Activated naive CD4-positive, alpha-beta T cell treated with anti-CD3 and anti-CD28 coated beads, Interleukin-2, amount 50 U/mL, for 72 hours (primary cell): ENCODE measurements at regions not wholly inside any gene's neighbourhood (a gene's known extent, or its start where the extent isn't known, plus 50 kb on each side); places are given as distances from the start of the nearest gene placed in this dataset.

Experiments used
- ATAC-seq, 2 donors: fragments of 150-1000 bp; cut with Tn5 transposase; 2 replicates each; pipeline ENCODE4 v1.10.0; 2021; ENCODE audit warnings: mild to moderate bottlenecking in 2 of 2, moderate library complexity in 2 of 2
- DNase-seq, 2 donors: peaks; one replicate each; pipeline ENCODE4 v3.0.0; 2021 to 2022; ENCODE audit warnings: low spot score in 2 of 2
- H3K27ac Mint-ChIP-seq, 2 donors: one replicate each; pipeline ENCODE4 v1.8.0; 2022; ENCODE audit warnings: mild to moderate bottlenecking in 2 of 2, mixed read lengths in 2 of 2
- H3K36me3 Mint-ChIP-seq, 2 donors: one replicate each; pipeline ENCODE4 v1.8.0; 2022; ENCODE audit warnings: mixed read lengths in 2 of 2
- H3K9me3 Mint-ChIP-seq, 2 donors: one replicate each; pipeline ENCODE4 v1.8.0; 2022; ENCODE audit warnings: mixed read lengths in 2 of 2

DNA sequence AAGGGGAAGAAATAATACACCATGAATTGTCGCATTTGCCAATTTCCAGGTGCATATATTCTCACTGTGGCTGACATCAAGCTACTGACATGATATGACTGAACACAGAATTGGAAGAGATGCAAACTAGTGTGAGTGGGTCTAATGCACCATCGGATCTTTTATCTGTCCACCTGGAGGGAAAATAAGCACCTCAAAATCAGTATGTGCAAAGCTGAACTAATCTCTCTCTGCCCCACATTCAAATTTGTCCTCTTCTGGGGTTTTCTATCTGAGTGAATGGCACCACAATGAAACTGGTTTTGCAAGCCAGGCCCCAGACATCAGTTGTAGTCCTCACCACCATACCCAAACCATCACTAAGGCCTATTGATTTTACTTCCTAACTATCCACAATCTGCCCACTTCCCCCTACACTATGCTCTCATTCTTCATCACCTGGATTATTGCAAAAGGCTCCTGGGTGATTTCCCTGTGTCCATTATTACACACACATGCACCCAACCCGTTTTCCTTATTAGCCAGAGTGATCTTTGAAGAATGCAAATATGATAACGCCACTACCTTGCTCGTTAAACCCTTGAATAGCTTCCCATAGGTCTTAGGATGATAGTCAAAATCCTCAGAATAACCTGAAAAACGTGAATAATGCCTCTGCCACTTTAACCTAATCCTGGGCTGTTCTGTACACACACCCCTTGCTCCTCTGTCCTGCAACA is 159.0 kb upstream of the GMDS start:
- DNase-seq (no peak), ATAC-seq (peak in 1 of 2 donors; percentile 51)
- Mint-ChIP-seq H3K27ac (no peak overlapping the region), H3K36me3 (no peaks in the 10 kb centered on the region), H3K9me3 (no peaks in the 10 kb centered on the region)

DNA sequence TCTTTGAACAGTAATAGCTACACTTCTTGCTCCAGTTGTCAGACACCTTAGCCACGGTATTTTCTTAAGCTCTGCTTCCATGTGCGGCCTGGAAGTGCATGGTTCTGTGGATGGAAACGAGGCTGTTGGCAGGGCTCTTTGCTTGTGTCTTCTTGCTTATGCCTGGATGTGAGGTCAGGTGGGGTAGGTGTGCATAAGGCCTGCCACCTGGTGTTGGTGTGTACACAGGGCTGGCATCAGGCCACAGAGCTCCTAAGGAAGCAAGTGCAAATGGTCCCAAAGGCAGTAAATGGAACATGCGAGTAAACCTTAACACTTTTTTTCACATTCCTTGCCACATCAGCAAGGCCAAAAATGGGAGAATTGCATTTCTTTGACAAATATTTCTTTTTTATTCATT is 158.1 kb upstream of the GMDS start:
- H3K36me3 Mint-ChIP-seq = no peaks in the 10 kb centered on the region
- H3K9me3 Mint-ChIP-seq = no peaks in the 10 kb centered on the region
- DNase-seq (no peak), ATAC-seq (no peak)
- no peak overlapping the region for H3K27ac Mint-ChIP-seq

DNA sequence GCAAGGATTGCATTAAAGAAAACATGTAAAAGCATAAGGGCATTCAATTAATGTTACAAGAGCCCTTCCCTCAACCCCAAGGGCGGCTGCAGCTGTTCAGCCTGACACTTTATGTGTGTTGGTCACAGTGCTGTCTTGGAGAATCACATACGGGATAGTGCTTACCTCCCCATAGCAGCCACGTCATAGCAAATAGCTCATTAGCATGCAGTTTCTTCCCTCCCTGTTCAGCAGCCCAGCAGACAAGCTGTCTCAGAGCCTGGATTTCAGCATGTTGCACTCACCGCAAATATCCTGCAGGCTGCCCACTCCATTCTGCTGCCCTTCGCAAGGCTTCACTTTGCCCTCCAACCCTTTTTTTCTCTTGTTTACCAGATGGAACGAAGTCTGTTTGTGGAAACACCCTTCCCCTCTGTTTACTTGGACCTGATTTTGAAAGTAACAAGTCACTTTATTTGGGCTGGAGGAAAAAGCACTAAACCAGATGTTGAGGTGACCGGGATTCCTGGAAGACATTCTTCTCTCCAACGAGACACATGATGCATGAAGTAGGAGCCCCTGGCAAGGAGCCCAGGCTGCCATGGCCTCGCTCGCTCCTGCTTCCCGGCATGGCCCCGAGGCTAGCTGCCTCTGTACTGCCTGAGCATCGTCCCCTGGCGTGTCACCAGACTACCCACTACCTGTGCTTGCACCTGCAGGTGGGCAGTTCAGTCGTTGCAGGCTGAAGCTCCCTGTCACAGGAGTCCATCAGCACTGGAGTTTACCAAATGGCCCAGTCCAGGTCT is 151.6 kb upstream of the GMDS start:
- ATAC-seq = no peak
- H3K27ac Mint-ChIP-seq = no peak overlapping the region
- H3K9me3 Mint-ChIP-seq = no peaks in the 10 kb centered on the region
- peaks cover 0 to 6% of the 10 kb centered on the region in 2 donors for H3K36me3 Mint-ChIP-seq
- DNase-seq = no peak

DNA sequence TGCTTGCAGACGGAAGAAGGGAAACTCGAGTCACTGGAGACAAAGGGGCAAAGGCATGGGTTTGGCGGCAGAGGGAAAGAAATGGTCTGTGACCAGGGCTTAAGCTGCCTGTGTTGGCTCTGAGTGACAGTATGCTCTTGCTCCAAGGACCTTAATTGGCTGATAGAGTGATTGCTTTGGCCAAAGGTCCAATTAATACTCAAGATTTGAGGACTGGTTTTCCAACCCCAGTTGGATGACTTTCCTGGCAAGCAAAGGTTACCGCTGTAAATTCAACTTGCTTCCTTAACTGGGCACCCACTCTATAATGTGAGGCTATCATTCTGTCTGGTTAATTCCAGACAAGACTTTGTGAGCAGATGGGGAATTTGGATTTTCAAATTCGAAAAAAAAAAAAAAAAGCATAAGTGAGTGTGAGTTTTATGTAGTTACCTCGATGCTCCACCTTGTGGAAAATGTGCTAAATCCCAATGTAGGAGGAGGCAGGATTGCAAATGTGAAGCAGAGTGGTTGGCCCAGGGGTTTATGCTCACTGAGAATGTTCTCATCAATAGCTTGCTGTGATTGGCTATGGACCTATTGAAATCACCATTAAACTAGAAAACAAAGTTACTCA is 150.7 kb upstream of the GMDS start:
- Mint-ChIP-seq H3K9me3 (no peaks in the 10 kb centered on the region), H3K27ac (no peak overlapping the region), H3K36me3 (peaks cover 0 to 6% of the 10 kb centered on the region in 2 donors)
- DNase-seq (no peak), ATAC-seq (no peak)

DNA sequence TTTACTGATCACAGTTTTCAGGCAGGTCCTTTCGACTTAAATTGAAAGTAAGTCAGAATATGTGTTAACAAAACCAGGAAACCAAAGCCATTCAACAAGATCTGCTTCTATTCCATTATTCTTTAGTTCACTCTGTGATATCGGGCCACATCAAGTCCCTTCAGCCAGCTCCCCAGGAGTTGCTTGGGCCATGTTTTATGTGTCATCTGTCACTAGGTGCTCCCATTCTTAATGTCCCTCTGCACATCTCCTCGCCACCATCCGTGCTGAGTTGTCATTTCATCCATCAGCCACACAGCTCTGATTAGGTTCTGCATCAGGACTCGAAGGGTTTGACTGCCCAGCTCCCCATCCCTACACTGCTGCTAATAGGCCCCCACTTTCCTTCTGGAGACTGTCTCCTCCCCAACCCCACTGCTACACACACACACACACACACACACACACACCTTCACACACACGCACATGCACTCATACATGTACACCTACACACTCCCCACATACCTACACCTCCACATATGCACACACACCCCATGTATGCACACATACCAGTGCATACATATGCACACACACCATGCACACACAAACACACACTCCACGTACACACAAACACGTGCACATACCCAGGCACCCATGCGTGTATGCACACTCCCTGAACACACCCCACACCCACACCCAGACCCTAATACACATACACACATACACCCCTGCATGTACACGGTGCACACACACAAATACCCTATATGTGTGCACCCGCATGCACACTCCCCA is 143.3 kb upstream of the GMDS start:
- peaks cover 6 to 12% of the 10 kb centered on the region in 2 donors for H3K9me3 Mint-ChIP-seq
- H3K27ac Mint-ChIP-seq = no peak overlapping the region
- DNase-seq = no peak
- no peak for ATAC-seq
- peaks cover 5 to 15% of the 10 kb centered on the region in 2 donors for H3K36me3 Mint-ChIP-seq

DNA sequence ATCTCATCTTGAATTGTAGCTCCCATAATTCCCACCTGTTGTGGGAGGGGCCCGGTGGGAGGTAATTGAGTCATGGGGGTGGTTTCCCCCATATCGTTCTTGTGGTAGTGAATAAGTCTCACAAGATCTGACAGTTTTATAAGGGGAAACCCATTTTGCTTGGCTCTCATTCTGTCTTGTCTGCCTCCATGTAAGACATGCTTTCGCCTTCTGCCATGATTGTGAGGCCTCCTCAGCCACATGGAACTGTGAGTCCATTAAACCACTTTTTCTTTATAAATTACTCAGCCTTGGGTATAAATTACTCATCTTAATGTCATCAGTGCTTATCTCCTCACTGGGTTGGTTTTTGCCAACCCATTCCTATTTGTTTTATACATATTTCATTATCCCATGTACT is 142.0 kb upstream of the GMDS start:
- DNase-seq = peak in 1 of 2 donors; percentile 7
- H3K36me3 Mint-ChIP-seq = peaks cover 5 to 15% of the 10 kb centered on the region in 2 donors
- H3K9me3 Mint-ChIP-seq = peaks cover 6 to 12% of the 10 kb centered on the region in 2 donors
- peak overlapping the region; percentile 26 to 59 for H3K27ac Mint-ChIP-seq
- ATAC-seq = peak; percentile 78 to 87

DNA sequence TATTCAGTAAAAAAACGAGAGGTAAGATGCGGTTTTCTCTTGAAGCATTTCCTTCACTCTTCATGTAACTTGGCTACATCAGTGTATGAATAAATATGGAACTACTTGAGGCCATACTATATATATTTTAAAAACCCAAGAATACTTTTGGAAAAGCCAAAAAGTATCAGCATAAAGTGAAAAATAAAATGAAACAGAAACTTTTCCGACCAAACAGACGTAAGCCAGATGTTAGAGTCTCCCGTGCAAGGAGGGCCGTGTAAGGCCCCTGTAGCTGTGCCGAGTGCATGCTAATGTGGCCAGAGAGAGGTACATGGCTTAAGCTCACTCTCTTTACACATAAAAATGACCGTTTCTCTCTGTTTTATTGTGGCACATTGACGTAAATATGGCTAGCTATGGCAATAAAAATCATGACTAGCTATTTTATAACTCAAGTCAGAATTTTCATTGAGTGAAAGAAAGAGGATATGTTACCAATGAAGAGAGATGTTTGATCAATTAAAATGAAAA is 140.1 kb upstream of the GMDS start:
- no peak for DNase-seq

DNA sequence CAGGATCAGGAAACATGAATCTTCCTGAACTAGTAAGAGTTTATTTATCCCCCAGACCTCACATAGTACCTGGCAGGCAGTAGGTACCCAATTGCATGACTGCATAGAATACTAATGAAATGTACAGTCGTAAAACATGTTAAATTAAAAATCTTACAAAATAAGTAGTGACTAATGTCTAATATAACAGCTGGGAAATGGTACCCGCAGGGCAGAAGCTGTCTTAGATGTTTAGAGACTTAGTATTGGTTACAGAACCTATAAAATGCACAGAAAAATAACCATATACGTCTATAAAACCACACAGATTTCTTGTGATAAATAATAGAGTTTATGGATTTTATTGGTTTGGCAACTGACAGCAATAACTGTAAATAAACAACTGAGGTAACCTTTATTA is 139.1 kb upstream of the GMDS start:
- Mint-ChIP-seq H3K9me3 (peaks cover 6 to 12% of the 10 kb centered on the region in 2 donors), H3K36me3 (peaks cover 5 to 15% of the 10 kb centered on the region in 2 donors), H3K27ac (no peak overlapping the region)
- no peak for DNase-seq
- no peak for ATAC-seq

More for the DNA sequence above, 140.1 kb upstream of the GMDS start:
- no peak for ATAC-seq
- peaks cover 5 to 15% of the 10 kb centered on the region in 2 donors for H3K36me3 Mint-ChIP-seq
- peaks cover 6 to 12% of the 10 kb centered on the region in 2 donors for H3K9me3 Mint-ChIP-seq
- no peak overlapping the region for H3K27ac Mint-ChIP-seq

DNA sequence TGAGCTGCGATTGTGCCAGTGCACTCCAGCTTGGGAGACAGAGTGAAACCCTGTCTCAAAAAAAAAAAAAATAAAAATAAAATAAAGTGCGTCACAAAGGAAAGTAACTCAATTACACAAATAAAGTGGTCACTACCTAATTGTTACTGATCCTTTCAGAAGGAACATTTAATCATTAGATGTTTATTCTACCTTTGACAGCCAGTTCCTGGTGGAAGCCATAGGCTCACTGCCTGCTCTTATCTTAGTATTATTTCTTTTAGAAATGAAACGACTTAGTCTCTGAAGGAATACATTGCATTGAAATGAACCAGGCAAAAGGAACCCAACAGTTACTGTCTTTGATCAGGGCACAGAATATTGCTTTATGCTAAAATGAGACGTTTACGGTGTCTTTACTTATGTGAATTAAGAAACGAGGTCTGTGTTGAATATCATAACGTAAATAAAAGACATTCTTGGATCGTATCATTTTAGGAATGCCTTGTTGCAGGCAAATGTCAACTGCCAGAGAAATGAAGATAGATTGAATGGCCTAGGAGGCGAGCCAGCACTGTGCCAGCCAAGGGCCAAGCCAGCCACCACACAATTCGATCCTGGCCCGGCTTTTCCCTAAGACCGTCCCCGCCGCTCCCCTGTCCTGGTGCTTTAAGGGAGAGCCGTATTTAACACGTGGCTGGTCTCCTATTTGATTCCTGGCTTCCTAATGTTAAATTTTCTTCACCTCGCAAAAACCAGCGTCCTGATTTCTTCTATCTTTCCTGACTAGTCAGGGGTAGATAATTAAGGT is 136.7 kb upstream of the GMDS start:
- no peak overlapping the region for H3K27ac Mint-ChIP-seq
- peaks cover 0 to 9% of the 10 kb centered on the region in 2 donors for H3K36me3 Mint-ChIP-seq
- ATAC-seq = no peak
- DNase-seq = no peak
- peaks cover 0 to 6% of the 10 kb centered on the region in 2 donors for H3K9me3 Mint-ChIP-seq

DNA sequence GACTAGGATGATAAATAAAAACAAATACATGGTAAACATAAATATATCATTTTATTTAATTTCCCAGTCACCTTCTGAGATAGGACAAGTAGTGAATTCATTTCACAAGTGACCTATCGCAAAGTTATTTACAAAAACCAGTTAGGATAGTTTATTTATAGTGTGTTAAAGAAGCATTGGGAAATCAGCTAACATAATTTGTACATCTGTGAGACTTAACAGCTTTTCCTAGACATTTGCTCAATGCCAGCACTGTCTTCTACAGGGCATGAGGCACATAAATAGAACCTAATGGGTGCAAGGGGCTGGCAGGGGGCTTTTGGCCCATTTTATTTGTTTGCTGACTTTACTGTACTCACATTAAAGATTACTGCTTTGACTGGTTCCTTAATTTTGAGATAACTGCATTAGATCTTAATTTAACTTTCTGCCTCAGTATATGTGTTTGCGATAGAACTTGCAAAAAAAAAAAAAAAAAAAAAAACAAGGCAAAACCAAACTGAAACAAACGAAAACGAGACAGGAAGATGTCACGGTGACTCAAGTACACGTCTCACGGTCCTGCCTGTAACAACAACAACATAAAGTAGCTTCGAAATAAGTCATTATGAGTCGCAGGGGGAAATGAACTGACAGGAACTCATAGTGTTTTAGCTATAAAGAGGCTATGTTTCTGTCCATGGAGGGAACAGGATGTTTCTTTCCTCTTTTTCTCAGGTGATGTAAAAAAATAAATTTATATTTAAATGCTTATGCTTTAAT is 133.7 kb upstream of the GMDS start:
- Mint-ChIP-seq H3K9me3 (no peaks in the 10 kb centered on the region), H3K36me3 (no peaks in the 10 kb centered on the region), H3K27ac (peak overlapping the region in 1 of 2 donors; percentile 23)
- DNase-seq (peak in 1 of 2 donors; percentile 4), ATAC-seq (peak; percentile 45 to 99)

DNA sequence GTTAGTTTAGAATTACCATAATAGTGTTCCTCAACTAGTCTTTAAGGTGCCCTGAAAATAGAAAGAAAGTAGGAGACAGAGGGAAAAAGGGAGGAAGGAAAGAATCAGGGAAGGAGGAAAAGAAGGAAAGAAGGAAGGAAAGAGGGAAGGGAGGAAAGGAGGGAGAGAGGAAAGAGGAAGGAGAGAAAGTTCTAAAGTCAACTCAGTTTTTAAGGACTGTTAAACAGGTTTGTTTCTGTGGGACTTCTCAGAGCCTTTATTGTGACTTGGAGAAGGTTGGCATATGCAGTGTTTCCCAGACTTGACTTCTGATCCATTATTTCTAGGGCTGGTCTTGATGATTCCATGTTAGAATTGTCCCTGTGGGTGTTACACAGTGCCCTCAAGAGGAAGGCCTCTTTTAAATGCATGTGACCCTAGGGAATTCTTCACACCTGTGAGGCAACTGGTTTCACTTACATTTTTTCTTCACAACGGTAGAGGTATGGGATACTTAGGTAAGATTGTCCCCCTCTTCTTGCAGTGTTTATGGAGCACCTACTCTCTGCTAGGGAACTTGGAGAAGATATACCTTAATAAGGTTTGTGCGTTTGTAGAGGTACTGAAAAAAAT is 132.7 kb upstream of the GMDS start:
- DNase-seq = no peak
- Mint-ChIP-seq H3K27ac (no peak overlapping the region), H3K9me3 (no peaks in the 10 kb centered on the region), H3K36me3 (no peaks in the 10 kb centered on the region)
- no peak for ATAC-seq

DNA sequence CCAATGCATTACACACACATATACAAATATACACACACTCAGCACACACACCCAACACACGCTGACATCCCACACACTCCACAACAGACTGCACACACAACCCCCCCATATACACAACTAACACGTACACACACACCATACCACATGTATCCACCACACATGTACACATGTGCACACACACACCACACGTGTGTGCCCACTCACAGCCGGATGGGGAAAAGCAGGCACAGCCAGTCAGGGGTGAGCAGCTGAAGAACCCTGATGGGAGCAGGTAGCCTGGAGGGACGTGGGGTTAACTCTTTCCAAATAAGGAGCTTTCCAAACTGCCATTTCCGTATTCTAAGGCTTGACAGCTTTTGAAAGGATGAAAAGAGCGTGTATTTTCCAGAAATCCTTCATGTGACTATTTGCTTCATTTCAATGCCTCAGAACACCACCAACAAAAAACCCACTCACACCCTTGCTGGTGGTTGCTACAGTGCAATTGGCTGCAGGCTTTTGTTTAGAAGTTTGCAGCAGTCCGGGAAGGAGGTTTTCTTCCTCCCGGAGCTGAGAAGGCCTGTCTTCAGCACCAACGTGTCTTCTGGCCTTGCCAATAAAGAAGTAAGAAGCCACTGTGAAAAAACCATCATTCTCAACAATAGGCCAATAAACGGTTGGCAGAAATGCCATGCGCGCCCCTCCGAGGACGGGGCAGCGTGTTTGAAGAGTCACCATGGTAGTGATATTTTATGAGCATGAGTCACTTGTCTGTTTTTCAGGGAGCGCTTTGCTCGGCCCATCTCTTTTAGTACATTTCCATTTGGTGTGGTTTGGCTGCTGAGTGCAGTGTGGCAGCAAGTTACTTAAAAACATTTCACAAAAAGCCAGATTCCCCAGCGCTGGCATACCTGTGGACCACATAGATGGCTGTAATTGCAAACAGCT is 131.3 kb upstream of the GMDS start:
- Mint-ChIP-seq H3K9me3 (no peaks in the 10 kb centered on the region), H3K36me3 (no peaks in the 10 kb centered on the region), H3K27ac (peak overlapping the region in 1 of 2 donors; percentile 32)
- no peak for DNase-seq
- no peak for ATAC-seq

DNA sequence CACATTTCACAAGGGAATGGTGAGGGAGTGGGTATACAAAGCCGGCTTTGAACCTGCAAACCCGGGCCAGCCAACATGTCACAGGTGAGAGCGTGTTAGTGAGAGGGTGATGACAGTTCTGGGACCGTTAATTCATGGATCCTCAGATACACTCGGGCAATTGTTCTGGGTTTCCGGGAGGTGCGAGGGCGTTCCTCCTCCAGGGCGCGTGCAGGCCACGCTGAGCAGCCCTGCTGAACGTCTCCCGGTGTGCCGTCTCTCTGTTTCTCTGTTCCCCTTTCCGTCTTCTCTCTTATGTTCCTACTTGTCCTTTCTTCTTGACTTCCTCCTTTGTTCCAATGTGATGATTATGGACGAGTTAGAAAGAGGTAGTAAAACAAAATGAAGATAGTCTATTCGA is 130.0 kb upstream of the GMDS start:
- no peaks in the 10 kb centered on the region for H3K9me3 Mint-ChIP-seq
- DNase-seq (no peak), ATAC-seq (no peak)
- H3K36me3 Mint-ChIP-seq = no peaks in the 10 kb centered on the region
- no peak overlapping the region for H3K27ac Mint-ChIP-seq

DNA sequence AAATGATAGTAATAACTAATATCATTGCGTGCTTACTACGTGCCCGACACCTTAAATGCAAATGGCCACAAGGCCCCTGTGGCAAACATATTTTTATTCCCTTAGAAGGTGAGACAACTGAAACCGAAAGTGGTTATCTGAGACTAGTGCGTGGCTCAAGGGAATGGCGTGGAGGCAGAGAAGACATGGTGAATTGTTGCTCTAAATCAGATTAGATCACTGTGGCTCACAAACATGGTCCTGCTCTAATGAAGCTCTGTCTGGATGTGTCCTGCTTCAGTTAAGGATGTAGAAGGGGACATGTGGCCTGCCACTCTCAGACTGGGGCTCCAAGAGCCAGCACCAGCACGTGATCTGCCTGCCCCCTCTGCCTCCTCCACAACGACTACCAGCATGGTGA is 124.2 kb upstream of the GMDS start:
- no peak overlapping the region for H3K27ac Mint-ChIP-seq
- no peaks in the 10 kb centered on the region for H3K36me3 Mint-ChIP-seq
- DNase-seq (no peak), ATAC-seq (no peak)
- no peaks in the 10 kb centered on the region for H3K9me3 Mint-ChIP-seq
